Hepatocyte (in vitro differentiated cells): ENCODE measurements at regions not wholly inside any gene's neighbourhood (a gene's known extent, or its start where the extent isn't known, plus 50 kb on each side); places are given as distances from the start of the nearest gene placed in this dataset.

Experiments used
- DNase-seq: peaks from one replicate; pipeline ENCODE4 v3.0.0-alpha.2; 2016; ENCODE audit warnings: low spot score
- H2AFZ ChIP-seq: fragments of 200-600 bp; sonication (generic); 2 replicates; pipeline ENCODE4 v1.6.0; 2016; ENCODE audit warnings: antibody characterized with exemption, mild to moderate bottlenecking
- H3K27ac ChIP-seq: fragments of 200-600 bp; sonication (generic); 2 replicates; pipeline ENCODE4 v1.5.1; 2016; ENCODE audit warnings: mild to moderate bottlenecking
- H3K27me3 ChIP-seq: fragments of 200-600 bp; sonication (generic); 2 replicates; pipeline ENCODE4 v1.6.1; 2016
- H3K36me3 ChIP-seq: fragments of 200-600 bp; sonication (generic); replicated peaks from 2 replicates; pipeline ENCODE4 v1.5.1; 2016; ENCODE audit warnings: low read depth; ENCODE audit not compliant: insufficient read depth
- H3K4me1 ChIP-seq: fragments of 200-600 bp; sonication (generic); 2 replicates; pipeline ENCODE4 v1.5.1; 2016; ENCODE audit warnings: mild to moderate bottlenecking, moderate library complexity; ENCODE audit not compliant: insufficient read depth
- H3K4me2 ChIP-seq: fragments of 200-600 bp; sonication (generic); 2 replicates; pipeline ENCODE4 v1.6.0; 2016
- H3K4me3 ChIP-seq: fragments of 200-600 bp; sonication (generic); 2 replicates; pipeline ENCODE4 v1.5.1; 2016; ENCODE audit warnings: mild to moderate bottlenecking
- H3K79me2 ChIP-seq: fragments of 200-600 bp; sonication (generic); 2 replicates; pipeline ENCODE4 v1.6.0; 2017; ENCODE audit warnings: mild to moderate bottlenecking
- H3K9me2 ChIP-seq: fragments of 200-600 bp; sonication (generic); replicated peaks from 2 replicates; pipeline ENCODE4 v1.6.0; 2017; ENCODE audit warnings: mild to moderate bottlenecking; ENCODE audit not compliant: insufficient read depth
- H3K9me3 ChIP-seq: fragments of 200-600 bp; sonication (generic); 2 replicates; pipeline ENCODE4 v1.5.1; 2016; ENCODE audit warnings: low read depth, mild to moderate bottlenecking
- H4K20me1 ChIP-seq: fragments of 200-600 bp; sonication (generic); 2 replicates; pipeline ENCODE4 v1.6.0; 2016; ENCODE audit warnings: mild to moderate bottlenecking; ENCODE audit not compliant: insufficient read depth, poor library complexity, severe bottlenecking
- CTCF ChIP-seq: fragments of 200-600 bp; sonication (generic); IDR thresholded peaks from 2 replicates; pipeline ENCODE4 v1.5.1; 2016; ENCODE audit warnings: antibody characterized with exemption, mild to moderate bottlenecking; ENCODE audit not compliant: poor library complexity
- EZH2 ChIP-seq: fragments of 200-600 bp; sonication (generic); IDR thresholded peaks from 2 replicates; pipeline ENCODE4 v1.6.1; 2016; ENCODE audit warnings: antibody characterized with exemption, mild to moderate bottlenecking, borderline replicate concordance
- EZH2phosphoT487 ChIP-seq: fragments of 200-600 bp; sonication (generic); IDR thresholded peaks from one replicate; pipeline ENCODE4 v1.6.1; 2018; ENCODE audit warnings: antibody characterized with exemption, mild to moderate bottlenecking, low read depth, moderate library complexity; ENCODE audit not compliant: unreplicated experiment, severe bottlenecking
- WGBS: methylation state at CpG from one replicate; pipeline ENCODE4 v1.1.6; 2016; ENCODE audit warnings: low lambda C conversion rate; ENCODE audit errors: missing lambda C conversion rate; 5-methylcytosine and 5-hydroxymethylcytosine counted together

- Histone ChIP-seq H3K27me3 (no peaks in the 10 kb centered on the region), H2AFZ (no peak overlapping the region), H3K4me1 (peaks cover 25% of the 10 kb centered on the region), H3K79me2 (peaks cover 85% of the 10 kb centered on the region), H3K9me3 (no peaks in the 10 kb centered on the region), H3K27ac (no peak overlapping the region), H3K36me3 (no peaks in the 10 kb centered on the region), H4K20me1 (peaks cover 20% of the 10 kb centered on the region), H3K4me3 (no peak overlapping the region), H3K9me2 (no peaks in the 10 kb centered on the region), H3K4me2 (no peak overlapping the region)
- 96% methylated on average over 5 of the region's 12 CpGs for WGBS
- DNase-seq: no peak
- TF ChIP-seq EZH2phosphoT487 (no peak), EZH2 (no peak)
Measured at GRCh38 chr19:7419153-7419552, 69.7 kb downstream of the PEX11G start.

GRCh38 chr19:7419777-7420439 is 68.9 kb downstream of the PEX11G start:
- Histone ChIP-seq H4K20me1 (peaks cover 20% of the 10 kb centered on the region), H3K4me2 (no peak overlapping the region), H3K9me2 (no peaks in the 10 kb centered on the region), H3K27ac (no peak overlapping the region), H2AFZ (no peak overlapping the region), H3K36me3 (no peaks in the 10 kb centered on the region), H3K9me3 (no peaks in the 10 kb centered on the region), H3K79me2 (peaks cover 79% of the 10 kb centered on the region), H3K4me1 (peaks cover 25% of the 10 kb centered on the region), H3K4me3 (no peak overlapping the region), H3K27me3 (no peaks in the 10 kb centered on the region)
- TF ChIP-seq CTCF (no peak), EZH2 (no peak), EZH2phosphoT487 (no peak)
- 97% methylated on average over 10 of the region's 10 CpGs for WGBS
- DNase-seq: no peak

- Histone ChIP-seq H3K4me2 (no peak overlapping the region), H3K79me2 (peaks cover 78% of the 10 kb centered on the region), H2AFZ (no peak overlapping the region), H4K20me1 (peaks cover 12% of the 10 kb centered on the region), H3K9me2 (no peaks in the 10 kb centered on the region), H3K4me3 (no peak overlapping the region), H3K36me3 (no peaks in the 10 kb centered on the region), H3K27me3 (no peaks in the 10 kb centered on the region), H3K27ac (peak overlapping the region; percentile 9), H3K4me1 (peaks cover 30% of the 10 kb centered on the region), H3K9me3 (no peaks in the 10 kb centered on the region)
- TF ChIP-seq CTCF: no peak
- no peak for TF ChIP-seq EZH2phosphoT487
- no peak for TF ChIP-seq EZH2
- DNase-seq: no peak
- WGBS: 78% methylated on average over 17 of the region's 17 CpGs
Measured at GRCh38 chr19:7421941-7422744, 66.7 kb downstream of the PEX11G start.
